Stimulated activated CD8-positive, alpha-beta memory T cell treated with anti-CD3 and anti-CD28 coated beads, Interleukin-12 subunit alpha, Interleukin-12 subunit beta, amount 100 ng/mL, for 1 hour (primary cell): ENCODE measurements at regions not wholly inside any gene's neighbourhood (a gene's known extent, or its start where the extent isn't known, plus 50 kb on each side); places are given as distances from the start of the nearest gene placed in this dataset.

ENCODE experiments used
- DNase-seq: peaks from one replicate; pipeline ENCODE4 v3.0.0-alpha.2; 2020; ENCODE audit warnings: low read depth

DNA sequence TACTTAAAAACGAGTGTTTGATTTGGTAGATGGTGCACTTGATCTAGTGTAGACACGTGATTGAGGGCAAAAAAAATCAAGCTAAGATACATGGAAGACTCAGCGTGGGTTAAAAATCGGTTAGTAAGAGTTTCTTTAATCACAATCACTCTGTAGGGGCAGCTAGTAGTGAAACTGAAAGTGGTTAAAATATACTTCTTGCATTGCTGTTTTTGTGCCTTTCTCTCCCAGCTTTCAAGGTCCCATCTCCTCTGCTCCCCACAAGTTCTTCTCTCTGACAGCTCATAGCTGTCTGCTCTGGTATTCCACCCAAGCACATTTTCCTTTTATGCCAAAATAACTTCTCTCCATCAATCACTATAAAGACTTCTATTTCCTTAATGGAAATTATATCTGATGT, 1089.7 kb downstream of the EFNB2 start:
- DNase-seq, result no peak

DNA sequence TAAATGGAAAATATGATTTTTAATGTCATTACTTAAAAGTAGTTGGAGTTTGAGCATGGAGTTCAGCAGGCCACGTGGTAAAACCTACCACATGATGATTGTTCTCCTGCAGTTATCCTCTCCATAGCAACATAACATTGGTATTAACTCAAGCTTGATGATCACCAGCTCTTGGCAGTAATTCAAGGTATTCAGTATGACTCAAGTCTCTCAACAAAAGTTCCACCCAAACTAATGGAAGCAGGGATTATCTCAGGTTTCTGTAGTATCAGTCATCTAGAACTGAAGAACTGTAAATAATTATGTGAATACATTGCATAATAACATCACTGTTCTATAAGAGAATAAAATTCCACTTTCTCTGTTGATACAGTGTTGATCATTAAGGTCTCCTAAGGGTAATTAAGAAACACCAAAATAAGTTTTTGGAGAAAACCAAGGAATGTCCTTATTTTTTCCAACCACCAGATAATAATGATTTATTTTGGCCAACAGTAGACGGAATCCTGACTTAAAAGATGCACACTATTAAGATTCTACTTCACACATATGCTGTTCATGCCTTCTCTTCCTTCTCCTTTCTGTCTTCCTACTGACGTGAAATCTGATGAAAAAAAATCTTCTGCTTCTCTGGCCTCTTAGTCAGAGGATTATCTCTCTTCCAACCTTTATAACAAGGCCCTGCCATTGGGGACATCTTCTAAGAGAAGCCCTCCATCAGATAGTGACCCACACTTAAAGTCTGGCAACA, 1092.3 kb downstream of the EFNB2 start:
- DNase-seq, result no peak

DNA sequence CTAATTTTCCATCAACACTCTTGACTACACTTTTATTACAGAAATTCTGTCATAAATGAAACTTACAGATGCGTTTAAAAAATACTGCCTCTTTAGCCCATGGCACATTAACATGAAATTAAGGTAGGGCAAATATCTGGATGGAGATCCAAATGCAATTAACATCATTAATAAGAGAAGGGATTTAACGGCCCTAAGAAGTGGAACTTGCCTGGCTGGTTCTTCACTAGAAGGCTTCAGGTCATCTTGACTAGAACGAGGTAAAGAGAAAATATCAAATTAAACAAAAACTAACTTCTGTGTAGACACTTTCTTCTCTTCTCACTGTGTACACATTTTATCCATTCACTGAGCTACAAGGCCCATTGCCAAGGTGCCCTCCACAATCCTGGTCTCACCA, 1093.4 kb downstream of the EFNB2 start:
- DNase-seq, result no peak

DNA sequence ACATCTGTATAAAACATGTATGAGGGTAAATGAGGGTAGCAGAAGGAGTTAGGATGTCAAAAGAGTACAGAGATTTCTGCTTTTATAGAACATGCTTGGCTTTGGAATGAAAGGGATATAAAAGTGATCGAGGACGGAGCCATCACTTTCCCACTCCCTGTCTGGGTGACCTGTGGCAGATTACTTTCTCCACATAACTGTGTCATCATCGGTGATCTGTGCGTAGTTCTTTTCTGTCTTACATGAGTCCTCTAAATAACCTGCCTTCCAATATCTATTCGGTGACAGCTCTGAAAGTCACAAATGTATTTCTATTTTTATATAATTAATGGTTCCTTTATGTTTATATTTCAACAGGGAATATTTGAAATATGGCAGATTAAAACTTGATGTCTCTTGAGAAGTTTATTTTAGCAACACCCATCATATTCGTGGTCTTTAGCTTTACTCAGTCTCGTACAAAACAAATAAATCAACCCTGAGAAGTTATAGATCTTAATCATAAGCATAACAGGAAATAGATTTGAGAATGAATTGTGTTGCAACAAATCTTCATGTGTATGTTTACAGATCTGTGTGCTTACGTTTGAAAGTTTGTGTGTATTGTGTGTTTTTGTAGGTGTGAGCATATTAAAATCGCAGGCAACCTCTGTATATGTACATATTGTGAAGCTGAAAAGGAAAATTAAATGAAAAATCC, 1094.3 kb downstream of the EFNB2 start:
- DNase-seq, result no peak

DNA sequence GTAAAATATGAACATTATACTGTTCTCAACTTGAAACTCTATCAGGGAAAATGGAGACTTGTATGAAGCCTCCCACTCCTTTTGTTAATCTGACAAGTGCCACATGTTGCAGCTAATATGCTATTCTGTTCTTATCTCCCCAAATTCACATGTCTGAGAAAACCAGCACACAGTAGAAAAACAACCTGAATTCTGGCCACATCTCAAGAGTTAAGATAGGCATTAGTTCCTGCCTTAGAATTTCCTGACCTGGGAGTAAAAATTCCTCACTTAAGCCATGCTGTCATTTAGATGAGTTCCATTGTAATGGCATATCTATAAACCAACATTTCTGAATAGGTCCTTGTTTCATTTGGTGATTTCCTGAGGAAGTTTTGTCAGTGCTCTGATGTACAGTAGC, 1098.5 kb downstream of the EFNB2 start:
- no peak for DNase-seq

DNA sequence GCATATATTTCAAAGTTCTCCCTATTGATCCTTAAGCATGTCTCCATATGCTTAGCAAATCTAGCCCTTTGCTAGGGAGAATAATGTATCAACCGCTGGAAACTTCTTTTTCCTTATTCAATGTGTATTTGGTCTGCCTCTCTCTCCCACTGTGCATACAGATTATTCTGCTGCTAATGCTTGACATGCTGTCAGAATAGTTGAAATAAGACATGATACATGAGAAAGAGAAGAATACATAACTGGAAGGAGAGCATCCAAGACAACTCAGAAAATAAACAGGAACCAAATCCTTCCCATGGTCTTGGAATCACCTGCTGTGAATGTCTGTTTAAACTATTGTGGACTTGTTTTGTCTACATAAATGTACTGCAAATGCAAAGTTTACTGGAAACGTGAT, 1103.0 kb downstream of the EFNB2 start:
- DNase-seq, result no peak

DNA sequence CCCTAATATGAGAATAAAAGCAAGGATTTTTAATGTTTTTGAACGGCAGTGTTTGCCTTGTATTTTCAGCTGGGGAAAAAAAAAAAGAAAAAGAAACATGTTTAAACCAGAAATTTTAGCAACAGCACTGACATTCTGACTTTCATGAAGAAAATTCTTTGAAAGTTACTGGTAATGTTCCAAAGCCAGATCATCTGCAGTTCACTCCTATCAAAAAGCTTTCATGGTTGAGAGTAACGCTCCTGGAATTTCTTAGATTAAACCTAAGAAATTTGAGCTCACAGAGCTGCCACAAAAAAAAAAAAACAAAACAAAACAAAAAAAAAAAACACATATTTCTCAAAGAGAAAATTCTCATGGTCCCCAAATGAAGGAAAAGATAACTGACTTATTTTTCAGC, 1106.7 kb downstream of the EFNB2 start:
- no peak for DNase-seq

DNA sequence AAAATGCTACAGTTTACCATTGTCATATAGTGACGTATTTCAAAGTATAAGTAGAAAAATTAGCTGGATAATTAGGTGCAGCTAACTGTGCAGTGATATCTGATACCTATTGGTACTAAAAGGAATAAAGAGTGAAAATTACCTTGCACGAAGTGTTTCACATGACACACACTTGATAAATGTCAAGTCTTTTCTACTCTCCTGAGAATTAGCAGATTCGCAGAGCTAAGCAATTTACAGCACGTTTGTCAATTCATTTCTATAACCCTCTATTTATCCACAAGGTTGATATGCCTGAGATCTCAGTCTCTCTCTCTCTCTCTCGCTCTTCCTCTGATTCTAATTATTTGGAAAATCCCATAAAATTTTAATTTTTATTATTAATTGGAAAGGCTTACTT, 1109.0 kb downstream of the EFNB2 start:
- no peak for DNase-seq

DNA sequence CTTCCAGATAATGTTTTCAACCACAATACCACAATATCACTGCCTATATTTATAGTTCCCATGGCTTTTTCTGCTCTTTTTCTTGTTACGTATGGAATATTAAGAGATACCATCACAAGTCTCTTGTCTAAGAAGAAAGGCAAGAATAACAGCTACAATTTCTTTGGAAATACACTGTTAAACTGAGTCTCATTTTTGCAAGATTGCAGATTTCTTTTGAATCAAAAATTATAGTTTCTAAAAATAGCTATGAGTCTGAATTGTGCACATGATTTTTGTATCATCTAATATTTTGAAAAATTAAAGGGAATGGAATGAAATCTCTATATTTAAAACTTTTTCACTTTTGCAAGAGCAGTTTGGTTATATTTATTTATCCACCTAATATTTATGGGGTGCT, 1120.8 kb downstream of the EFNB2 start:
- no peak for DNase-seq

DNA sequence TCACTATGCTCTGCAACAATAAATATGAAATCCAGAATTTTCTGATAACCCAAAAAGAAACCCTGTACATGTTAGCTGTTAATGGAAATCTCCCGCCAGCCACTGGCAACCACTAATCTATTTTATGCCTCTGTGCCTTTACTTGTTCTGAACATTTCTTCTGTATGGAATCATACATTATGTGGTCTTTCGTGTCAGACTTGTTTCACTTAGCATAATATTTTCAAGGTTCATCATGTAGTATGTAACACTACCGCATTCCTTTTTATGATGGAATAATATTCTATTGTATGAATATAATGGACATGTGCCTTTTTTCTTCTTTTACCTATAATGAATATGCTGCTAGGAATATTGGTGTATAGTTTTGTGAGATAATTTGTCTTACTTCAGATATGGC, 1123.3 kb downstream of the EFNB2 start:
- no peak for DNase-seq

DNA sequence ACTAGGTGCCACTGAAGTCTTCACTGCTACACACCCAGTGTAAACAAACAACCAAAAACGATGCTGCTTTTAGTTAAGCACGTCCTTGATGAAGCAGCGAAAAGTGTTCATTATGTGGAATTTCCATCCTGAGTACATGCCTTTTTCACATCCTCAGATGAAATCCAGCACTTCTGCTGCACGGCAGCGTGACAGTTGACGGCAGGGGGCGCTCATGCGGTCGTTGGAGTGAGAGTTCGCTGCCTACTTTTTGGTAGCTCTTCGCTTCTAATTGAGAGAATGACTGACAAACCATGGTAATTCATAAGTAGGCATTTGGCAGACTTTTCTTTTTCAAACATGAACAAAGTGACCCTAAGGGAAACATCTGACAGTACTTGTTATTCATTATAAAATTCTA, 1124.9 kb downstream of the EFNB2 start:
- no peak for DNase-seq

DNA sequence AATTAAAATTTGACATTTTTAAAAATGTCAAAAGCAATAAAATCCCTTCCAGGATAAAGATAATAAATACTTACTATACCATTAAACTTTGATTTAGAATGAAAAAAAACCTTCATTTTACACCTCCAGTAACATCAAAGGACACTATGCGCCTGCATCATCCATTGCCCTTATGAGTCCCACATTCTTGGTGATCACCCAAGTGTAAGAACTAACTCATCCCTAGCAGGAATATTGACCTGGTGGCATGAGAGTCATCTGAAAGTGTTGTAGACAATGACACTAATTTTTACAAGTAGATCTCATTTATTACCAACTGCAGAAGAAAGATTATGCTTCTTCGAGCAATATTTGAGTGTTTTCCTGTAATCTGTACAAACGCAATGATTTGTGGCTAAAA, 1128.9 kb downstream of the EFNB2 start:
- DNase-seq, result no peak

DNA sequence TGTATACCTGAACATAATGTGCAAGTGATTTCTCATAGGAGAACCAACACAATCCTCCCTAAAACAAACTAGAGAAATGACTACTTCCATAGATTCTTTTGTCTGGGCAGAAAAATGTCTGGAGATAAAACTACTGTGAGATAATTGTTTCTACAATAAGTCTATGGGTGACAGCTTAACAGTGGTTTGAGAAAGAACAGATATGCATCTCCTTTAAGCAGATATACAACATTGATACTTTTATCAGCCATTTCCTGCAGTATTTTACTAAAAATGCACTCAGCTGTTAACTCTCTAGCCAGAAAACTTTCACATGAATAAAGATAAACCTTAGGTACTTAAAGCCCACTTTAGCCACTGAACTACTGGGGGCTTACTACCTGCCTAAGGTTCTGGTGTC, 1132.4 kb downstream of the EFNB2 start:
- DNase-seq, result no peak

DNA sequence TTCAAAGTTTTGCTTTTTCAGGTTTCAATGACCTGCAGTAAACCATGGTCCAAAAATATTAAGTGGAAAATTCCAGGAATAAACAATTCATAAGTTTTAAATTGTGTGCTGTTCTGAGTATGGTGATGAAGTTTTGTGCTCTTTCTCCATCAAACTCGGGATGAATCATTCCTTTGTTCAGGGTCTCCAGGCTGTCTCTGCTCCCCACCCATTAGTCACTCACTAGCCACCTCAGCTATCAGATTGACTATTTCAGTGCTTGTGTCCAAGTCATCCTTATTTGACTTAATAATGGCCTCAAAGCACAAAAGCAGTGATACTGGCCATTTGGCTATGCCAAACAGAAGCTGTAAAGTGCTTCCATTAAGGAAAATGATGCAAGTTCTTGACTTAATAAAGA, 1140.4 kb downstream of the EFNB2 start:
- DNase-seq, result no peak

DNA sequence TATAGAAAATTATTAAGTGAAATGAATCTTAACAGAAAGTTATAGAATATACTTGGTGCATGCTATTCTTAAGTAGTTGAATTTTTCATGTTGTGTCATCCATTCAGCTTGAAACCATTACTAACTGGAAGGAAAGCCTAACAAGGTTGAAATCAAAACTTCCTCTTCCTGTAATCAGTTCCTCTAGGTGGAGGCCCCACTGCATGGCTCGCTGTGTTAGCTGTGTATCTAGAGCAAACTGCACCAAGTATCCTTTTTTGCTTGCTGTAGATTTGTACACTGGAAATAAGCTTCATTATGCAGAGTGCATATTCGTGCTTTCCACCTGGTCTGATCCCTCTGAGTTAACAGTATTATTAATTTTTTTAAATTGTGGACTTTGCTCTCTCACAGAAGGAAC, 1146.1 kb downstream of the EFNB2 start:
- DNase-seq, result no peak

DNA sequence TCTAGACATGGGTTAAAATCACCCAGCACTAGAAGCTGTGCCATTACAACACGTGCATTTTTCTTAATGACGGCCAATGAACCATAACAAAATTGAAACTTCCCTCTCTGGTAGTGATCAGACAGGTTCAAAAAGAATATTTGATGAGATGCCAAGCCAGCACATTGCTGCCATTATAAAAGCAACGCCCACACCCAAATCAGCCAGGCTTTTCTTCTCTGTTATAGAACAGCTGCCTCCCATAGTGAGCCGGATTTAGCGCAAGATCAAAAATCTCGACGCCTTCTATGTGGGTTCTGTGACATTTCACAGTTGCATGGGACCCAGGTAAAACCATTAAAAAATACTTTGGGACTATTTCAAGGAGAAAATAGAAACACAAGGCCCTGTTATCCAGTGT, 1158.0 kb downstream of the EFNB2 start:
- no peak for DNase-seq

DNA sequence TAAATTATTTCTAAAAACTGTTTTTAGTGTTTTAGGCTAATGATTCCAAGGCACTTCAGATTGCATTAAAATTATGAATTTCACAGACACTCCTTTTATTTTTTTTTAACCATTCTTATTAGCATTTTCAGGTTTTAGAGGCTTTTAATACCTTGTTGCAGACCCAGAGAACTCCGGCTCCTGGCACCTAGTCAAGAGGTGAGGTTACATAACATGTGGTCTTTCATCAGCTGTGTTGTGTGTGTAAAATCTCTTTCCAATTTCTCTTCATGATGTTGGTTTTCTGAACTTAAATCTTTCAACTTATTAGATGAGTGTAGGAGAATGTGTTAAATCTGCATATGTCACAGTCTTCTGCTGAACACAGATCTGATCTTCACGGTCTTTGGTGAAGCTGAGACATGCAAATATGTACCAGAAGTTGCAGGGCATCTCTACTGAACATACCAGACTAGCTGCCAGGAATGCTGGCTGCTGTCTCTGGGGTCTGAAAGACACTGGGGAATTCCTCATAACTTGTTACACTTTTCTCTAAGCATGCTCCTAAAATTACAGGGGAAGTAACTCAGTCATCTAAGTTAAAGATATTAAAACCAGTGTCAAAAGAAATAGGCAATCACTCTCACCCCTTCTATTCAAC, 1165.3 kb downstream of the EFNB2 start:
- DNase-seq, result no peak

DNA sequence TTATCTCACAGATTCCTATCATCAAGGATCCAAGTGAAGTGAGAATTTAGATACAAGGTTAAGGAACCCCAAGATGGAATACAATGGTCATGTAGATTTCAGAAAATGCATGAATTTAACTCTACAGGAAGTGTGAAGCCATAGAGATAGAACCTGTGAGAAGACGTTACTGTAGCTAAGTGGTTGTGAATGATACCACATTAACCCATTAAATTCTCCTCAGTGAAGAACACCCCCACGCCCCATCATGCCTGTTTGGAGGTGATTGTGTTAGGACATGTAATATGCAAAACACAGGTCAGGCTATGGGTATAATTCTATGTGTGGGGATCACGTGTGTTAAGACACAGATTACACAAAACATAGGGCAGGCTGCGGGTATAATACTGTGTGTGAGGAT, 1166.7 kb downstream of the EFNB2 start:
- DNase-seq, result no peak

DNA sequence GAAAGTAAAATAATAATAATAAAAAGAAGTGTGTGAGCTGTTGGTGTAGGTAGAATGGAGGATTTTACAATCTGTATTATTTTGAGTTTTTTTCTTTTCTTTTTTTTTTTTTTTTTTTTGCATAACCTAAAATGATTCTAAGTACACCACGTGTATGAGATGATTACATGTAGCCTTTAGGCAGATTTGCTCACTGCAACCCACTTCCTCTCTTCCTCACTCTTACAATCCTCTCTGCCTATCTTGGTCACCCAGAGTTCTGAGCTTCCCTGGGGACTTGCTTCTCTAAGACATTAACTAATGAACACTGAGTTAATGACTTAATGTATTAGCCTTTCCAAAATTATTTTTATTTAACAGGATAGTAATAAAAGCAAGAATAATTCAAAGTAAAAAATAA, 1169.6 kb downstream of the EFNB2 start:
- no peak for DNase-seq

DNA sequence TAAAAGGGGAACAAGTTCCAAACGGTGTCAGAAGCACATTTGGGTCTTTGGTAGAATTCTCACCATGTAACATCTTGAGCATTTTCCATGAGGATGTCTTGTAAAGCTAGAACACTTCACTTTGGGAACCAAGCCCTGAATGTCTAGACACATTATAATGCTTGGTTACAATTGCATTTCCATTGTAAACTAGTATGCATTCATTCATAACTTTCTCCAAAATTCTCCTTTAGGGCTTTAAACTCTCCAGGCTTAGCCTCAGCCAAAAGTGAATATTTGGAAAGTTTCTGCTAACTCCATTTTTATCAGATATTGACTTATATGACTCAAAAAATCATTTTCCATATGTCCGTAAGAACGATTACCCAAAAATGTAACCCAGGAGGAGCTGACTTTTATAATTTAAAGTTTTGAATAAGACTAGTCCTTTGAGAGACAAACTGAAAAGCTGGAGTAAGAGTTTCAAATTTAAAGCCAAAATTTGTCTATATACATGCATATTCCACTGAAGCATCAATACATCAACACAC, 1170.4 kb downstream of the EFNB2 start:
- no peak for DNase-seq

DNA sequence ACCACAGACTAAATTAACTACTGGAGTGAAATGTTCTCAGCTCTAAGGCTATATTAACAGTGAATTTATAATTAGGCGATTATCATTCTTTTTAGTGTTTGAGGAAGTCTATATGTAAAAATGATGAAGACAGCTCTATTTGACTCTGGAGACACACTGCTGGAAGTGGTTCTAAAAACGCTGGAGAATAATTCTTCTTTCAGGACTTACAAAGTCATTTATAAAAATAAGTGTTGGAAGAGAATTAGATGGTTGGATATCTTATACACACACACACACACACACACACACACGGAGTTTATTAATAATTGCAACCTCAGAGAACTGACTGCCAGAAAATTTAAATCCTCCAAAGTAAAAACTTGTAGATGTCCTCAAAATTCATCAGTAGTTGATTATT, 1171.3 kb downstream of the EFNB2 start:
- no peak for DNase-seq

DNA sequence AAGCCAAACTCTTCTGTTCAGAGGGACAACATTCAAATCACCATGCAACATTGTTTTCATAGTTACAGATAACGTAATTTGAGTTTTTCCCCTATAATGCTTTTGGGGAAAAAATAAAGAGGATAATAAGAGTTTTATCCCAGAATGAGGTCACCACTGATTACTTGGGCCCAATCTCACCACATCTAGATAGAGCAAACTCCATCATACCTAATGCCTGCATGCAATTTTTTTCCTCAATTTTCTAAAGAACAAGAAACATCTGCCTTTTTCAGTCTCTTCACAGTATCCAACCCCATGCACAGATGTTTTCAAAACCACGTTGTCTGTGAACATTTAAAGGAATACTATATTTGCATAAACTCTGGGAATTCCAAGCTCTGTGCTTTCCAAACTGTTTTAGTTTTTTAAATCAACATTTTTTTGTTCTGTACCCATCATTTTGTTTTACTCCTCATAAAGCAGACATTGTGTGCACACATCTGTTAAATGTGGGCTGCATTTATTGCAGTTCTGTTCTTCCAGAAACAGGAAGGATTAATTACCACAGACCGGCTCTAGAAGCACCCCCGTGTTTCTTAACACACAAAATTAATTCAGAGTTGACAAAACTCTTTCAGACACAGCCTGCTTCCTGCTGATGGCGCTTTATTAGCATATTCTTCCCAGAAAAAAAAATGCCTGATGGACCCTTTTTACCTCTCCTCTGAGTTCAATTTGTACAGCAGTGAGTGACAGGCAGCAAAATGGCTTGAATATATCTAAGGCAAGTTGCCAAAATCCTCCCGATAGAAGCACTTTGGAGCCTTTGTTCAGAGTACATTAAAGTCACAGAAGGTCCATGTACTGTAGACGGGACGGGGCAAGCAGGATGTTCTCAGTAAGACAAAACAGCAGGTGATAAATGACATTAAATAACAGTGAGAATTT, 1171.9 kb downstream of the EFNB2 start:
- no peak for DNase-seq
